Ishikawa (cell line): ENCODE measurements at regions not wholly inside any gene's neighbourhood (a gene's known extent, or its start where the extent isn't known, plus 50 kb on each side); places are given as distances from the start of the nearest gene placed in this dataset.

ENCODE experiments used
- EGR1 ChIP-seq: IDR thresholded peaks from 2 replicates; pipeline ENCODE4 v1.6.1; 2012
- MAX ChIP-seq: IDR thresholded peaks from 2 replicates; pipeline ENCODE4 v1.6.1; 2012
- RAD21 ChIP-seq: IDR thresholded peaks from 2 replicates; pipeline ENCODE4 v1.6.1; 2012; ENCODE audit warnings: low read depth
- TAF1 ChIP-seq: IDR thresholded peaks from 2 replicates; pipeline ENCODE4 v1.6.1; 2012; ENCODE audit warnings: low read depth, mild to moderate bottlenecking
- ZBTB7A ChIP-seq: IDR thresholded peaks from 2 replicates; pipeline ENCODE4 v1.6.1; 2012; ENCODE audit warnings: low read depth
- TF ChIP-seq, protein P1 (sequence below): IDR thresholded peaks from 2 replicates; pipeline ENCODE4 v1.6.1; 2012; ENCODE audit warnings: low read depth, mild to moderate bottlenecking

GRCh38 chr1:201711811-201712210 is 117.1 kb upstream of the IPO9 start:
- no peak for TF ChIP-seq RAD21
- no peak for TF ChIP-seq EGR1
- no peak for TF ChIP-seq ZBTB7A
- no peak for TF ChIP-seq TAF1
- TF ChIP-seq, protein P1, sequence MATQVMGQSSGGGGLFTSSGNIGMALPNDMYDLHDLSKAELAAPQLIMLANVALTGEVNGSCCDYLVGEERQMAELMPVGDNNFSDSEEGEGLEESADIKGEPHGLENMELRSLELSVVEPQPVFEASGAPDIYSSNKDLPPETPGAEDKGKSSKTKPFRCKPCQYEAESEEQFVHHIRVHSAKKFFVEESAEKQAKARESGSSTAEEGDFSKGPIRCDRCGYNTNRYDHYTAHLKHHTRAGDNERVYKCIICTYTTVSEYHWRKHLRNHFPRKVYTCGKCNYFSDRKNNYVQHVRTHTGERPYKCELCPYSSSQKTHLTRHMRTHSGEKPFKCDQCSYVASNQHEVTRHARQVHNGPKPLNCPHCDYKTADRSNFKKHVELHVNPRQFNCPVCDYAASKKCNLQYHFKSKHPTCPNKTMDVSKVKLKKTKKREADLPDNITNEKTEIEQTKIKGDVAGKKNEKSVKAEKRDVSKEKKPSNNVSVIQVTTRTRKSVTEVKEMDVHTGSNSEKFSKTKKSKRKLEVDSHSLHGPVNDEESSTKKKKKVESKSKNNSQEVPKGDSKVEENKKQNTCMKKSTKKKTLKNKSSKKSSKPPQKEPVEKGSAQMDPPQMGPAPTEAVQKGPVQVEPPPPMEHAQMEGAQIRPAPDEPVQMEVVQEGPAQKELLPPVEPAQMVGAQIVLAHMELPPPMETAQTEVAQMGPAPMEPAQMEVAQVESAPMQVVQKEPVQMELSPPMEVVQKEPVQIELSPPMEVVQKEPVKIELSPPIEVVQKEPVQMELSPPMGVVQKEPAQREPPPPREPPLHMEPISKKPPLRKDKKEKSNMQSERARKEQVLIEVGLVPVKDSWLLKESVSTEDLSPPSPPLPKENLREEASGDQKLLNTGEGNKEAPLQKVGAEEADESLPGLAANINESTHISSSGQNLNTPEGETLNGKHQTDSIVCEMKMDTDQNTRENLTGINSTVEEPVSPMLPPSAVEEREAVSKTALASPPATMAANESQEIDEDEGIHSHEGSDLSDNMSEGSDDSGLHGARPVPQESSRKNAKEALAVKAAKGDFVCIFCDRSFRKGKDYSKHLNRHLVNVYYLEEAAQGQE, result no peak
- no peak for TF ChIP-seq MAX
